HEK293T (cell line): ENCODE measurements at regions not wholly inside any gene's neighbourhood (a gene's known extent, or its start where the extent isn't known, plus 50 kb on each side); places are given as distances from the start of the nearest gene placed in this dataset.

Source experiments
- CTCF ChIA-PET: fragments of 350-600 bp; formaldehyde crosslinking; extraction: SDS; loops from one replicate; lab custom pipeline; 2021; ENCODE audit warnings: antibody characterized with exemption, inconsistent platforms; lab: Yijun Ruan, JAX
- POLR2A ChIA-PET: fragments of 350-600 bp; formaldehyde crosslinking; extraction: SDS; loops from one replicate; lab custom pipeline; 2020; ENCODE audit warnings: antibody characterized with exemption, inconsistent platforms; lab: Yijun Ruan, JAX
- DNase-seq: peaks from one replicate; pipeline ENCODE4 v3.0.0; 2012; ENCODE audit warnings: mixed read lengths; ENCODE audit errors: extremely low spot score
- ARNT ChIP-seq: fragments of 450-650 bp; IDR thresholded peaks from 2 replicates; pipeline ENCODE4 v1.6.1; 2017; ENCODE audit warnings: mild to moderate bottlenecking
- BHLHE40 ChIP-seq: fragments of 450-650 bp; IDR thresholded peaks from 2 replicates; pipeline ENCODE4 v1.6.1; 2016; ENCODE audit warnings: mild to moderate bottlenecking, moderate library complexity, borderline replicate concordance
- CTBP1 ChIP-seq: fragments of 450-650 bp; IDR thresholded peaks from 2 replicates; pipeline ENCODE4 v1.6.1; 2016; ENCODE audit warnings: borderline replicate concordance
- ELF4 ChIP-seq: fragments of 450-650 bp; IDR thresholded peaks from 2 replicates; pipeline ENCODE4 v1.6.1; 2017; ENCODE audit warnings: antibody characterized with exemption
- FOXA1 ChIP-seq: fragments of 450-650 bp; IDR thresholded peaks from 2 replicates; pipeline ENCODE4 v1.6.1; 2016; ENCODE audit warnings: mild to moderate bottlenecking
- FOXK2 ChIP-seq: fragments of 450-650 bp; IDR thresholded peaks from 2 replicates; pipeline ENCODE4 v1.6.1; 2016; ENCODE audit warnings: mild to moderate bottlenecking
- FOXM1 ChIP-seq: fragments of 450-650 bp; IDR thresholded peaks from 2 replicates; pipeline ENCODE4 v1.6.1; 2017; ENCODE audit warnings: mild to moderate bottlenecking, borderline replicate concordance
- HDGF ChIP-seq: fragments of 450-650 bp; IDR thresholded peaks from 2 replicates; pipeline ENCODE4 v1.6.1; 2017; ENCODE audit warnings: antibody characterized with exemption, borderline replicate concordance
- L3MBTL2 ChIP-seq: fragments of 450-650 bp; conservative IDR thresholded peaks from 2 replicates; pipeline ENCODE4 v1.6.1; 2016; ENCODE audit warnings: mild to moderate bottlenecking
- LEF1 ChIP-seq: fragments of 450-650 bp; IDR thresholded peaks from 2 replicates; pipeline ENCODE4 v1.6.1; 2017; ENCODE audit warnings: mild to moderate bottlenecking, borderline replicate concordance
- NFRKB ChIP-seq: fragments of 450-650 bp; IDR thresholded peaks from 2 replicates; pipeline ENCODE4 v1.6.1; 2016; ENCODE audit warnings: mild to moderate bottlenecking, moderate library complexity
- SP1 ChIP-seq: fragments of 450-650 bp; IDR thresholded peaks from 2 replicates; pipeline ENCODE4 v1.6.1; 2017
- SUZ12 ChIP-seq: fragments of 450-650 bp; IDR thresholded peaks from 2 replicates; pipeline ENCODE4 v1.6.1; 2016; ENCODE audit warnings: mild to moderate bottlenecking
- TARDBP ChIP-seq: fragments of 450-650 bp; IDR thresholded peaks from 2 replicates; pipeline ENCODE4 v1.6.1; 2016
- ZNF384 ChIP-seq: fragments of 450-650 bp; IDR thresholded peaks from 2 replicates; pipeline ENCODE4 v1.6.1; 2016
- TF ChIP-seq, protein P1 (sequence below): fragments of 450-650 bp; IDR thresholded peaks from 2 replicates; pipeline ENCODE4 v1.6.1; 2016

DNA sequence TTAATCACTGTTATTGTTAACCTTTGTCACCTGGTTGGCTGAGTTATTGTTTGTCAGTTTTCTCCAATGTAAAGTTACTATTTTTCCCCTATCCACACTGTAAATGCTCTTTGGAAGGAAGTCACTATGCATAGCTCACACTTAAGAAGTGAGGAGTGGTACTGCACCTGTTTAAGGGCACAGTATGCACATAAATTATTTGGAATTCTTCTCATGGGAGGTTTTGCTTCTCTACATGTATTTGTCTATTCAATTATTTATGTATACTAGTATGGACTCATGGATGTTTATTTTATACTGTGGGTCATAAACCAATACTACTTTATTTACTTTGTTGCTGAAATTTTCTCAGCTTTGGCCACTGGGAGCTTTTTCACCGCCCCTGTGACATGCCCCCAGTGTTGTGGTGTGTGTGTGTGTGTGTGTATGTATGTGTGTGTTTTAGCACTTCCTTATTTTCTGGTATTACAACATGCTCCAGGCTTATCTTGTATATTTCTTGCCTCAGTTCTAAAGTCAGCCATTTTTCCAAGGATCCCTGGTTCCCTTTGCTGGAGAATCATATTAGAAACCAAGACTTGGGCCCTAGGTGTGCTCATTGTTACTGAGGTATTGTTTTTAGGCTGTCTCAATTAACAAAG, 290.5 kb downstream of the KBTBD8 start:
- CTCF ChIA-PET = no interaction called here
- POLR2A ChIA-PET = no interaction called here
- DNase-seq = no peak
- TF ChIP-seq FOXK2 = no peak
- TF ChIP-seq TARDBP = no peak
- TF ChIP-seq CTBP1 = no peak
- TF ChIP-seq L3MBTL2 = no peak

DNA sequence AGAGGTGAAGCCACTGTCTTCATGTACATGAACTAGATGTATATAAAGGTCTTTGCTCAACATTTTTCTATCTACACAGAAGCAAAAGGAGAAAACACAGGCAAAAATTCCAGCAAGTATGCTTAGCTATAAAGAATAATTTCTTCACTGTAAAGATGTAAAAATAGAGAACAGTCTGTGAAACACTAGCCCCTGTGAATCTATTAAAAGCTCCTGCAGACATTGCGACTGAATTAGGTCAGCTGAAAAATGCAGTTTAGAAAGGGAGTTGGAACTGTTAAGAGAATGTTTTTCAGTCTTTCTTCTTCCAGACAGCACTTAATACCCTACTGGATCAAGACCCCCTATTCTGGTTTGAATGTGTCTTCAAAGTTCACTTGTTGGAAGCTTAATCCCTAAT, 291.5 kb downstream of the KBTBD8 start:
- POLR2A ChIA-PET = no interaction called here
- DNase-seq = no peak
- no peak for TF ChIP-seq FOXA1
- CTCF ChIA-PET = no interaction called here

DNA sequence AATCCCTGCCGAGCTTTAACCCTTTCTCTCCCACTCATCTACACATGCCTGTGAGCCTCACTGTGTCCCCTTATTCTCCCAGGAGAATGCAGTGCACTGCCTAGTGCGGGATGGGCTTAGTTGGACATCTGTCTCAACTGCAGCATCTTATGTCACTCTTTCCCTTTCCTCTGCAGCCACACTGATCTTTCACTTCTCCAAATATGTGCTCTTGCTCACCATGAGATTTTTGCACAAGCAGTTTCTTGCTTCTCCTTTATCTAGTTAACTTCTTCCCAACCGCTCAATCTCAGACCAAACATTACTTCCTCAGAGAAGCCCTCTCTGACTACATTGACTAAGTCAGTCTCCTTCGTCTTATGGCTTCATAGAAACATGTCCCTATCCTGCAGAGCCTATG, 292.3 kb downstream of the KBTBD8 start:
- no peak for DNase-seq
- POLR2A ChIA-PET = no interaction called here
- CTCF ChIA-PET = no interaction called here
- TF ChIP-seq TARDBP = no peak
- no peak for TF ChIP-seq FOXK2
- no peak for TF ChIP-seq ELF4
- no peak for TF ChIP-seq FOXA1
- no peak for TF ChIP-seq SUZ12
- no peak for TF ChIP-seq LEF1
- no peak for TF ChIP-seq ARNT
- no peak for TF ChIP-seq HDGF
- TF ChIP-seq L3MBTL2 = no peak
- TF ChIP-seq, protein P1, sequence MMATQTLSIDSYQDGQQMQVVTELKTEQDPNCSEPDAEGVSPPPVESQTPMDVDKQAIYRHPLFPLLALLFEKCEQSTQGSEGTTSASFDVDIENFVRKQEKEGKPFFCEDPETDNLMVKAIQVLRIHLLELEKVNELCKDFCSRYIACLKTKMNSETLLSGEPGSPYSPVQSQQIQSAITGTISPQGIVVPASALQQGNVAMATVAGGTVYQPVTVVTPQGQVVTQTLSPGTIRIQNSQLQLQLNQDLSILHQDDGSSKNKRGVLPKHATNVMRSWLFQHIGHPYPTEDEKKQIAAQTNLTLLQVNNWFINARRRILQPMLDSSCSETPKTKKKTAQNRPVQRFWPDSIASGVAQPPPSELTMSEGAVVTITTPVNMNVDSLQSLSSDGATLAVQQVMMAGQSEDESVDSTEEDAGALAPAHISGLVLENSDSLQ = no peak
- TF ChIP-seq CTBP1 = no peak
- TF ChIP-seq SP1 = no peak
- no peak for TF ChIP-seq ZNF384
- no peak for TF ChIP-seq NFRKB
- TF ChIP-seq BHLHE40 = no peak
- no peak for TF ChIP-seq FOXM1

DNA sequence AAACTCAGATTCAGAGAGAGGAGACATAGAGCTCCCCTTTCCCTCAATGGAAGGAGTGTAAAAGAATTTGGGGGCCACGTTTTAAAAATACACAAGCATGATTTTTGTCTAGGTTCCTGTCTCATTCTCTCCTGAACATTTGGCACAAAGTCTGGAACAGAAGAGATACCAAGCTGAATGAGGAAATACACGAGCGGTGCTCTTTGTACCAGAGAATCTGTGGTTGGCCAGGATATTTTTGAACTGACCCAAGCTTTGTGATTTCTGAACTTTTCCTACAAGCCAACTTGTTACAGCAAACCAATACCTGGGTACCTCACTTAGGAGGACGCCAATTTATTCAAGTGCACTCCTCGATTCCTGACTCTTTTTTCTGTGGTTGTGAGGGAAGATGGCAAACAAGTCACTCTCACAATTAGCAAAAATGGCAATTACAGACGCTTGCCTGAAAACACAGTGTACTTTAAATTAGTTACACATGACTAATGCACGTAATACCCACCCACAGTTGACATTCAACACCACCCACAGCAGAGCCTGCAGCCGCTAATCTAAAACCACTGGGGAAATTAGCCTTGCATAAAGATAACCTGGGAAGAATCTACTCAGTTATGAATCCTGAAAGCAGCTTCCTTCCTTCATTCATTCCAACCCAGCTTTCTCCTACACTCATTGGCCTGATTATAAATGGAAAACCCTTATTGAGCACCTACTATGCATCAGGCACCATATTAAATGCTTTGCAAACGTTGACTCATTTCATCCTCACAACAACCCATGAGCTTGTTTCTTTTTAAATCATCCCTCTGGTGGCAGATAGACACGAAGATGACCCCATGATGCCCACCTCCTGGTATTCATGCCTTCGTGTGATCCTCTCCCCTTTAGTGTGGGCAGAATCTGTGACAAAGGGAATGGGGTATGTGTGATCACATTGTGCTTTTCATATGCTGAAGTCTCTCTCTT, 293.5 kb downstream of the KBTBD8 start:
- no peak for DNase-seq
- TF ChIP-seq, protein P1 = no peak
- TF ChIP-seq ELF4 (no peak), FOXA1 (no peak), L3MBTL2 (no peak), FOXM1 (no peak), TARDBP (no peak), ARNT (no peak)
- ChIA-PET CTCF (interaction anchor here (0.6 kb wide), 1 partner anchor 1585 kb away, joined by 5 read pairs; no protein-coding TSS in a partner anchor), POLR2A (no interaction called here)

DNA sequence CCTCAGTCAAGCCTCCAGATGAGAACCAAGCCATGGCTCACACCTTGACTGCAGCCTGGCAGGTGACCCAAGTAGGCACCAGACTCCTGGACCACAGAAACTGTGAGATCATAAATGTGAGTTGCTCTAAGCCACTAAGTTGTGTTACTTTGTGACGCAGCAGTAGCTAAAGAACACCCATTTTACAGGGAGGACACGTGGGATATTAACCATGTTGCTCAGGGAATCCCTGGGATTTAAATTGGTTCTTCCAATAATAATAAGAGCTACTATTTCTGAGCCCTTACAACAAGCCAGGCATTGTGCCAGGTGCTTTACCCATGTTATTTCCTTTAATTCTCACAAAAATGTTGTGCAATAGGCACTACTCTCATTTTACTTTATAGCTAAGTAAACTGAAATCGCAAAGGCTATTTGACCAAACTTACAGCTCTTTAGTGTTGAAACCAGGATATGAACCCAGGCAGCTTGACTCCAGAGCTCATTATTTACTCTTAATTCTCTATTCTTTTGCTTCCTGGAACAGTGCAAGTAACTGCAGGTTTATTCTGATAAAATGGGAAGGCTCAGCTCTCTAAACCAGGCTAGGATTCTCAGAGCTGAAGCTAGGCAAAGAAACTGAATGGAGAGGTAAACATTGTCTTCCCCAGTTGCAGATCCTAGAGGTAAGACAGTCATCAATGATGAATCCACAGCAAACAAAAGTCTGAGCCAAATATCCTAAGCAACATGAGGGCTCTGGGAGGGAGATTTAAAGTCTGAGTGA, 294.4 kb downstream of the KBTBD8 start:
- CTCF ChIA-PET = no interaction called here

More for the DNA sequence above, 294.4 kb downstream of the KBTBD8 start:
- POLR2A ChIA-PET = no interaction called here
- TF ChIP-seq ARNT (no peak), BHLHE40 (no peak), CTBP1 (no peak), NFRKB (no peak), LEF1 (no peak), HDGF (no peak), TARDBP (no peak), L3MBTL2 (no peak), FOXA1 (no peak), ELF4 (no peak), ZNF384 (no peak), FOXM1 (no peak), SUZ12 (no peak), SP1 (no peak), FOXK2 (no peak)
- TF ChIP-seq, protein P1 = no peak
- no peak for DNase-seq
